ENCODE measurements at regions not wholly inside any gene's neighbourhood (a gene's known extent, or its start where the extent isn't known, plus 50 kb on each side); places are given as distances from the start of the nearest gene placed in this dataset.
"Not testable (repeated sequence)": the region's sequence is repeated elsewhere in the genome, so short reads cannot be mapped to it uniquely, and the experiment has no call there.

GRCh38 chr6:28814032-28814976 is 109.5 kb downstream of the TRIM27 start:
- H3K4me3 ChIP-seq, result no peak overlapping the region
- H3K27ac ChIP-seq, result no peak overlapping the region

GRCh38 chr6:28816339-28816908 is 107.4 kb downstream of the TRIM27 start:
- no peak overlapping the region for H3K4me3 ChIP-seq
- no peak overlapping the region for H3K27ac ChIP-seq

GRCh38 chr6:28816909-28817807 is 106.6 kb downstream of the TRIM27 start:
- no peak overlapping the region for H3K4me3 ChIP-seq
- no peak overlapping the region for H3K27ac ChIP-seq

GRCh38 chr6:28817808-28818145 is 106.0 kb downstream of the TRIM27 start:
- H3K27ac ChIP-seq, result no peak overlapping the region

GRCh38 chr6:28824793-28825731 is 98.7 kb downstream of the TRIM27 start:
- Histone ChIP-seq H3K4me3 (no peak overlapping the region), H3K27ac (no peak overlapping the region)

More at GRCh38 chr6:28817808-28818145, 106.0 kb downstream of the TRIM27 start:
- H3K4me3 ChIP-seq, result no peak overlapping the region

GRCh38 chr6:28825732-28826293 is 98.0 kb downstream of the TRIM27 start:
- Histone ChIP-seq H3K4me3 (no peak overlapping the region), H3K27ac (no peak overlapping the region)

- not testable (repeated sequence) for H3K4me3 ChIP-seq, H3K27ac ChIP-seq
These were observed 92.1 kb downstream of the TRIM27 start for GRCh38 chr6:28831683-28832082.

- not testable (repeated sequence) for H3K4me3 ChIP-seq
These were observed 87.1 kb downstream of the TRIM27 start for GRCh38 chr6:28836703-28837102.

GRCh38 chr6:28838289-28838633 is 85.5 kb downstream of the TRIM27 start:
- Histone ChIP-seq H3K4me3 (peak overlapping the region; percentile 45 to 67 (median 52)), H3K27ac (peak overlapping the region in 6 of 21 experiments; percentile 1 to 48 (median 20))

More at GRCh38 chr6:28836703-28837102, 87.1 kb downstream of the TRIM27 start:
- H3K27ac ChIP-seq, result not testable (repeated sequence)

- Histone ChIP-seq H3K27ac (peak overlapping the region in 12 of 21 experiments; percentile 1 to 60 (median 34)), H3K4me3 (peak overlapping the region; percentile 45 to 67 (median 52))
These were observed 84.9 kb downstream of the TRIM27 start for GRCh38 chr6:28838634-28839442.

GRCh38 chr6:28839443-28840120 is 84.2 kb downstream of the TRIM27 start:
- H3K27ac ChIP-seq, result peak overlapping the region in 1 of 21 experiments; percentile 22
- H3K4me3 ChIP-seq, result peak overlapping the region; percentile 45 to 67 (median 52)

- Histone ChIP-seq H3K27ac (no peak overlapping the region), H3K4me3 (no peak overlapping the region)
These were observed 82.5 kb downstream of the TRIM27 start for GRCh38 chr6:28841290-28841689.

- H3K27ac ChIP-seq, H3K4me3 ChIP-seq: not testable (repeated sequence)
These were observed 75.0 kb downstream of the TRIM27 start for GRCh38 chr6:28848756-28849155.

Data from skin epidermis (tissue), 12 donors.